ENCODE measurements at regions not wholly inside any gene's neighbourhood (a gene's known extent, or its start where the extent isn't known, plus 50 kb on each side); places are given as distances from the start of the nearest gene placed in this dataset.

DNA sequence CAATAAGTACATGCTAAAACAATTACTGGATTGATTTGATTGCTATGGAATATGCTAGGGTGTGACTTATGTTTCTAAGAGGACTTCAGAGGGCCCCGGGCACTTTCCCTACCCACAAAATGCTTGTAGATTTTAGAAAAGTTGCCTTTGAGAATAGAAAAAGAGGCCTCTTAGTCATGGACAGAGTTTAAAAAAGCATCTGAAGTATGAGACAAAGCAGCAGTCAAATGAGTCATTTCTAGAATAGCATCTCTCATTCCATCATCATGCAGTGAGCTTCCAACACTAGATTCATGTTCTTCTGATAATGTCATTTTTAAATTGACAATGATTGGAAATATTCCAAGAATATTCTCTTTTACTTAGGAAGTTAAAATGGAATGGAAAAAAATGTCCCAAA, 675.1 kb upstream of the PCDH15 start:
- TF ChIP-seq POLR2A (IDR thresholded peaks at IDR 0.05) (no peak), POLR2AphosphoS5 (IDR thresholded peaks at IDR 0.05; ENCODE audit: insufficient read depth in 1 of 2, low read depth in 1 of 2) (no peak)
- TF ChIP-seq, protein P1, sequence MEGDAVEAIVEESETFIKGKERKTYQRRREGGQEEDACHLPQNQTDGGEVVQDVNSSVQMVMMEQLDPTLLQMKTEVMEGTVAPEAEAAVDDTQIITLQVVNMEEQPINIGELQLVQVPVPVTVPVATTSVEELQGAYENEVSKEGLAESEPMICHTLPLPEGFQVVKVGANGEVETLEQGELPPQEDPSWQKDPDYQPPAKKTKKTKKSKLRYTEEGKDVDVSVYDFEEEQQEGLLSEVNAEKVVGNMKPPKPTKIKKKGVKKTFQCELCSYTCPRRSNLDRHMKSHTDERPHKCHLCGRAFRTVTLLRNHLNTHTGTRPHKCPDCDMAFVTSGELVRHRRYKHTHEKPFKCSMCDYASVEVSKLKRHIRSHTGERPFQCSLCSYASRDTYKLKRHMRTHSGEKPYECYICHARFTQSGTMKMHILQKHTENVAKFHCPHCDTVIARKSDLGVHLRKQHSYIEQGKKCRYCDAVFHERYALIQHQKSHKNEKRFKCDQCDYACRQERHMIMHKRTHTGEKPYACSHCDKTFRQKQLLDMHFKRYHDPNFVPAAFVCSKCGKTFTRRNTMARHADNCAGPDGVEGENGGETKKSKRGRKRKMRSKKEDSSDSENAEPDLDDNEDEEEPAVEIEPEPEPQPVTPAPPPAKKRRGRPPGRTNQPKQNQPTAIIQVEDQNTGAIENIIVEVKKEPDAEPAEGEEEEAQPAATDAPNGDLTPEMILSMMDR (IDR thresholded peaks at IDR 0.05) = no peak

Measured in vagina (tissue), 2 donors.